ENCODE measurements at regions not wholly inside any gene's neighbourhood (a gene's known extent, or its start where the extent isn't known, plus 50 kb on each side); places are given as distances from the start of the nearest gene placed in this dataset.

DNA sequence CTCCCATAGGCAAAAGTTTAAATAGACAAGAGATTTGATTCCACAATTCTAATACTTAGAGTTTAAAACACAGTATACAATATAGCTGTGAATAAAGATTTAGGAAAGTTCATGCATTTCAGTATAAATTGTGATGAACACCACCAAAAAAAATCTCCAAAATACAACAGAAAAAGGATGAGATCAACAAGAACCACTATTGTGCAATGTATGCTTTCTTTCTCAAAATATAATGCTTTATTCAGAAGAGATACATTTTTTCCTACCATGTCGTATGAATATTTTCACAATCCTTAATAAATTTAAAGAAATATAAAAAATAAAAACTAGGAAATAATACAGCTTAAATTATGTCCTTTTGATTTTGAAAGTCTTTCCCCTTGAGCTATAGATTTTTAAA lies 1309.2 kb downstream of the MRPL39 start:
- DNase-seq = no peak

DNA sequence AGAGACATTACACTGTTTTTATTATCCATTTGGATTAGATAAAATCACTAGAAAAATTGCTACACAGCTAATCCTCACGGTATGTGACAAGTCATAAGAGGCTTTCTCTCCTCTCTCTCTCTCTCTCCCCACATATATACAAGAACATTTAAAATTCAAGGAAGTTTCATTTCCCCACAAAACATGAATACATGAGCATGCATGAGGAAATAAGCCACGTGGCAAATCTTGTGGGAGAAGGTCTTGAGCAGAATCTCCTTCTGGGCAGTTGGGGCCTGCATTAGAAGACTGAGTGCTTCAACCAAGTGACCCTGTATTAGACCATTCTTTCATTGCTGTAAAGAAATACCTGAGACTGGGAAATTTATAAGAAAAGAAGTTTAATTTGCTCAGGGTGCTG lies 1313.1 kb downstream of the MRPL39 start:
- DNase-seq = no peak

DNA sequence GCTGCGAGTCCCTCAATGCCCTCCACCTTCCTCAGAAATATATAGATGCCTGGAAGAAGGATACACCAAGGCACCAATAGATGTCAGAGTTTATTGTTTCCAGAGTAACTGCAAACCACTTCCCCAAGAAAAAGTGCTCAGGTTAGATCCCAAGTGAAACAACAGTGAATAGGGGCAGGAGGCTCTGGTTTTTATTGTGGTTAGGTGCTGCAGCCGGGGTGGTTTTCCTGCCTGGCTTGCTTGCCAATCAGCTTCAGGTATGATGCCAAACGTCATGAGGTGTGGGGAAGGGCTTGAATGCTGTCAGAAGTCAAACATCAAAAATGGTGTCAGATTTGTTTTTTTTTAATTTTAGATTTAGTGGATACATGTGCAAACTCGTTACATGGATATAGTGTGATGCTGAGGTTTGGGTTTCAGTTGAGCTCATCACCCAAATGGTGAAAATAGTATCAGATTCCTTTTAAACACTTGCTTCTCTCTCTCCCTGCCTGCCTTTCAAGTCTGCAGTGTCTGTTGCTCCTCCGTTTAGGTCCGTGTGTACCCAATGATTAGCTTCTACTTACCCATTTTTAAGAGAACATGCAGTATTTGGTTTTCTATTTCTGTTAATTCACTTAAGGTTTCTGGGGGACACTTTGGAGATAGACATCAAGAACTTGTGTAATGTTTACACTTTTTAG lies 1317.0 kb downstream of the MRPL39 start:
- no peak for DNase-seq

DNA sequence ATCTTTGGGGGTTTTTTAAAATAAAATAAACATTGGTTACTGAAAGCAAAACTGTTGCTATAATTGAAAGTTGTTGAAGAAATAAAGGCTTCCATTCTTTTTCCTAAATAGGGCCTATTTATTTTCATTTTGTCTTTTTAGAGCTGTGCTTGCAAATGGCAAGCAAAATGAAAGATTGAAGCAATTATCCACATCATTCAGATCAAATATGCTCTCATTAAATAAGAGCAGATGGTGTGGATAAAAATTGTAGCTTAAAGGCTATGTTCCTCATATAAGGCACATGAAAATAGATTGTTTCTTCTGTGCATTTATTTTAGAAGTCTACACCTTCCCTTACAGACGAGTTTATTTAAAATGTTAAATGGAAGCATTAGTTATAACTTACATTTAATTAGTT lies 1317.7 kb downstream of the MRPL39 start:
- DNase-seq = no peak

DNA sequence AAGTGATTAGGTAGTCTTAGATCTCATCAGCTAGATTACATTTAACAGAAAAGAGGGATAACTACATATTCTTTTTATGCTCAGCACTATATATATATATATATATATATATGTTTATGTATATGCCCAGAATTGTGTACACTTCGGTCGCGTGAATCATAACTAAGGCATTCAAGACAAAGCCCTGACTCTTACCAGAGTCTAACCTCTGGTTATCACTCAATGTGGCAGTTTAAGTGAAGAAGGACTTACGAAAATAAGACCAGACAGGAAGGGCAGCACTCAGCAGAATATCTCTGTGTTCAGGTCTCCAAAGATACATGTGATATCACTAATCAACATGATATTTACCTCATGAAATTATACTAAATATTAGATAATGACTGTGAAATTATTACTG lies 1326.7 kb downstream of the MRPL39 start:
- no peak for DNase-seq

DNA sequence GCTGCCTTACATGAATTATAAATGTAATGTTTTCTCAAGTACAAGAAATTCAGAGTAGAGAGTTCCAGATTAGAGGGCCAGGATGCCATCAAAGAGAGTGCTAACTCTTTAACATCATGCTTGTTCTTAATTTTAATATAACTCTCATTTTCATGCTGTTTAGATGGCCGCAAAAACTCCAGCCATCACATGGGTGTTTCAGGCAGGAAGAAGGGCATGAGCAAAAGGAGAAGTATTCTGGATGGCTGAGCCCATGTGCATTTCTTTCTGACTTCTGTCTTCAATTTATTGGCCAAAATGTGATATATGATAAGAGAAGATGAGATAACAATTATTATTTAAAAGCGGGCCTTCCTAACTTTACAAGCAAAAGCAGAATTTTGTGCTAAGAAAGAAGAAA lies 1328.6 kb downstream of the MRPL39 start:
- DNase-seq = no peak

DNA sequence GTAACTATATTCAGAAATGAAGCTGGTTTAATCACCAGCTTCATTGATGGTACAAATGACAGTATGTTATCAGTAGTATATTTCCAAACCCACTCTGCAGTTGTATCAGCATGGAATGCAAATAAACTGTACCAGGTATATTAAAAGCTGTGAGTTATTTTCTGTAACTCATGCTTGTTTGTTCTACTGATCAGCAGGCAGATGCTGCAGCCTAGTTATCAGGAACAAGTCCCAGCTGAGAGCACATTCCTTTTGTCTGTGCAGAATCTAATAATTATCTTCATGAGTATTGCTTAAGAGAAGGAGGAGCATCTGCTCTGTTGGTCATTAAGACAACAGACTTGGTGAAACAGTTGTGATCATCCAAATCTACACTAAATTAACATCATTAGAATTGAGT lies 1331.1 kb downstream of the MRPL39 start:
- DNase-seq = no peak

DNA sequence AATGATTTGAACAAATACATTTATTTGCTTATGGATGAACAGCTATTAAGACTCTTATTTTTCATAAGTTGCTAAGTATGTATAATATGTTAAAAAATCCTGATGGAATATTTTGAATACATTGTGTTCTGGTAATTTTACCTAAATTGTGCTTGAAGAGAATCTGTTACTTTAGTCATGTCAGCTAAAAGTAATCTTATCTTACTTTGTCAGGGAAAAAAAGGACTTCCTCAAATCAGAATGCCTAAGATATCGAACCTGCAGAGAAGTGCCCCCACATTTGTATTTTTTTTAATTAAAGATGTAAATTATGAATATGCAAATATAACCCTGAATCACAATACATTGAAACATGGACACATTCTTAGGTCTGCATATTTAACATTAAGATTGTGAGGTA lies 1331.7 kb downstream of the MRPL39 start:
- no peak for DNase-seq

DNA sequence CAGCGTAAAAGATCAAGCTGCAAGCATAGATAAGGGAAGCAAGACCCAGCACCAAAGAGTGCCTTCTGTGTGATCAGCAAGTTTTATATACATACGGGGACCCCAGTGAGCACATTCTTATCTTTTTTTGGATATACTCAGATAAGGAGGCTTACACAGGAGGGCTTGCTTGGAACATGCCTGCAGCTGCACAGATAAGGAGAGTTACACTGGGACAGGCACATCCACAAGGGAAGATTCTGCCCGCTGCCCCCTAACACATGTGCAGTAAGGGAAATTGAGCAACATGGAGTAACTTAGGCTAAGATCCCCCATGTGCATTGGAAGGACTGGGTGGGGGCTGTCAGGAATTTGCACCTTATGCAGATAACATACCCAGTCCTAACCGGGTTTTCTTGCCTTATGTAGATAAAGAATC lies 1334.8 kb downstream of the MRPL39 start:
- no peak for DNase-seq

DNA sequence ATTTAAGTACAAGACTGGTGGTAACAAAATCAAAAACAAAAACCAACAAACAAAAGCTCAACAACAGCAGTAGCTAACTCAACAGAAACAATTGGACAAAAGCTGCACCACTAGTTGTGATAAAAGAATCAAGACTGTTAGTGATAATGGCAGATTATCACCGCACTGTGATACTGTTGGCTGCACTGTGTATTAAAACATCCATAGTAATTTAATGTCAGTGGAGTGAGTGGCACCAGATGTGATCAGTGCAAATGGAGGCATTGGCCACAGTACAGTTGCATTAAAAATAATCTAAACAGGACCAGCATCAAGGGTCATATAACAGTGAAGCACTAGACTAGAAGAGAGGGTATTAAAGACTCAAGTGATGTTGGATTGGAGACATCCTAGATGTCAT lies 1341.3 kb downstream of the MRPL39 start:
- DNase-seq = no peak

DNA sequence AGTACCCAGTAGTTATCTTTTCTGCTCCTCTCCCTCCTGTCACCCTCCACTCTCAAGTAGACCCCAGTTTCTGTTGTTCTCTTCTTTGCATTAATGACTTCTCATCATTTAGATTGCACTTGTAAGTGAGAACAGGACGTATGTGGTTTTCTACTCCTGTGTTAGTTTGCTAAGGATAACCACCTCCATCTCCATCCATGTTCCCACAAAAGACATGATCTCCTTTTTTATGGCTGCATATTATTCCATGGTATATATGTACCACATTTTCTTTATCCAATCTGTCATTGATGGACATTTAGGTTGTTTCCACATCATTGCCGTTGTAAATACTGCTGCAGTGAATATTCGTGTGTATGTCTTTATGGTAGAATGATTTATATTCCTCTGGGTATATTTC lies 1346.5 kb downstream of the MRPL39 start:
- DNase-seq = no peak

DNA sequence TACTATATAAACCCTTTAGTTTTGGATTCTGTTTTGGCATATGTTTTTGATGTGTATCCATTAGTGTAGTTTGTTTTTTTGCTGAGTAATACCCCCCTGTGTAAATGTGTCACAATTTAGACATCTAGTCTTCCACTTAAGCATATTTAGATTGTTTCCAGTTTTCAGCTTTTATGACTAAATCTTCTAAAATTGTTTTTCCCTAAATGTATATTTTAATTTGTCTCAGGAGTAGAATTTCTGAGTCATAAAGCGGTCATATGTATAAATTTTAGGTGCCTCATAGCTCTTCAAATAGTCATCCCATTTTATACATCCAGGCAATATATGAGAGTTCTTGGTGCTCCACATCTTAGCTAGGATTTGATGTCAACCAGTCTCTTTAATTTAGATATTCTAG lies 1348.0 kb downstream of the MRPL39 start:
- DNase-seq = no peak

DNA sequence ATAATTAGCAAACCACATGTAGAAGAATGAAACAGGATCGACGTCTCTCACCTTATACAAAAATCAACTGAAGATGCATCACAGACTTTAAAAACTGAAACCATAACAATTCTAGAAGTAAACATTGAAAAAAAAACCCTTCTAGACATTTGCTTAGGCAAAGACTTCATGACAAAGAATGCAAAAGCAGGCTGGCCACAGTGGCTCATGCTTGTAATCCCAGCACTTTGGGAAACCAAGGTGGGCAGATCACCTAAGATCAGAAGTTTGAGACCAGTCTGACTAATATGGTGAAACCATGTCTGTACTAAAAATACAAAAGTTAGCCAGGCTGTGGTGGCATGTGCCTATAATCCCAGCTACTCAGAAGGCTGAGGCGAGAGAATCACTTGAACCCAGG lies 1351.7 kb downstream of the MRPL39 start:
- DNase-seq = no peak

DNA sequence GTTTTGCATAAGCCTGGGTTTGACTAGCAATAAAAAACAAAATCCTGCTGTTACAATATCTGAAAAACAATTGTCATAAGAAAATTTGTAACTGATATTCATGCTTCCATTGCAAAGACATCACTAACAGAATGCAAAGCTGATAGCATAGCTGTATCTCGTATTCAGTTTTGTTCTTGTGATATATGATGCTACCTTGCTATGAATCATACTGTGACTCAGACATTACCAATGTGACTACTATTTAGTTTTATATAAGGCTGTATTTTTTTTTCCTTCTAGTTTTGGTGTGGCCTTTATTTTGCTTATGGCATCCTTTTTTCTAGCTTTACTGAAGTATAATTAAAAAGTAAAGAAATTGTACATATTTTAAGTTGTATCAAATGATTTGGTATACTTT lies 1381.8 kb downstream of the MRPL39 start:
- no peak for DNase-seq

DNA sequence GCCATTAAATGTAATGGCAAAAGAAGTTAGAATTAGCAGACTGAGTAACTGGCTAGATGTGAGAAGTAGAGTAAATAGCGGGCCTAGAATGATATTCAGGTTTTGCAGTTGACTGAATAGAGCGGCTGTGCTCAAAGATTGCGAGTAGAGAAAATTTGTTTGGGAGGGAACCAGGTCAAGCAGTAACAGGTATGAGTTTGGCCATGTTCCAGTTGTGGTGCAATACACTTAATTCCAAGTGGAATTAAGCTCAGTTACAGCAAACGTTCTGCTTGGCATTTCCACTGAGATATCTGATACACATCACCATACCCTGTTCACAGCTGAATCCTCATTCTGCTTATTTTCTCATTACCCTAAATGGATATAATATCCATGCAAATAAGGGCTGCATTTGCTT lies 1382.9 kb downstream of the MRPL39 start:
- DNase-seq = no peak

DNA sequence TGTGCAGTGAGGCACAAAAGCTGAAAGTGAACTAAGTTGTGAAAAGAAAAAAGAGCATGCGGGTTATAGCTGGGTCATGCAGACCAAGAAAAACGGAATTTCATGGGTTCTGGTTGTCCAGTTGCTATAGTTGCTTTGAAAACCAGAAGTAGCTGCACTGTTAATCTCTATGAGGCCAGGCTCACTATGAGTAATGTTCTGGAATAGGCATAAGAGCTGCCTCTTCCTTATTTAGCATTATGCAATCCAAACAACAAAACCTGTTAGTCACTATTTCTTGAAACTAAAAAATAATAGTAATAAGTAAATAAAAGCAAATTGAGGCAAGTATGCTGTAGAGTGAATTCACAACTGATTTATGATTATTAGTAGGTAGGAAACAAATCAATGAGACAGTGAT lies 1383.7 kb downstream of the MRPL39 start:
- DNase-seq = no peak

DNA sequence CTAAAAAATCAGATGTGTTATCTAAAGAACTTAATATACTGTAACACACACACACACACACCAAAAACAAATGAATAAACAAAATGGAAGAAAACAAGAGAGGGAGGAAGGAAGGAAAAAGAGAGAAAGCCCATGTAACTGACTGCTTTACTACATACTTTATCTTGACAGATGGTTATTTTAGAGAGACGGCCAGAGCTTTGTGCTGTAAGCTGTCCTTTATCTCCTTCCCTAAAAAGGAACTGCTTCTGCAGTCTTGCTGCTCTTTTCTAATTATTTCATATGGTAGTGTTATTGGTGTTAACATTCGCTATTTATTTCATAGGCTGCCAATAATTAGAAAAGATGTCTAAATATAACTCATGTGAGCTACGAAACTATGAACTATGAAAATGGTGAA lies 1384.6 kb downstream of the MRPL39 start:
- DNase-seq = no peak

DNA sequence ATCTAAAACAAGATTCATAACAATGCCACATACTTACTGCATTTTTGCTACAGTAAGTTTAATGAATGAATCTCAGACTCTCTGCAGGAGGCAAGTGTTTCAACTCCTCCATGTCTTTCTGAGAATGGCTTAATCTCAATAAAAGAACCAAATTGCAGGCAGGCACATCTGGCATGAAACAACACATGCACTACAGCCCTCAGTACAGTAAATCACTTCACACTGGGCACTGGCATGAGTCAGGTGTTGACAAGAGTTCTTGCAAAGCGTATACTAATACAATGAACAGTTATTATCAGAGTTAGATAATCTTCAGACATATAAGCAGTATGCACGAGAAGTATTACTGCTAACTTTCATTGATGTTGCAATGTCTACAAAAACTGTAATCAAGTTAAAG lies 1386.8 kb downstream of the MRPL39 start:
- DNase-seq = no peak

DNA sequence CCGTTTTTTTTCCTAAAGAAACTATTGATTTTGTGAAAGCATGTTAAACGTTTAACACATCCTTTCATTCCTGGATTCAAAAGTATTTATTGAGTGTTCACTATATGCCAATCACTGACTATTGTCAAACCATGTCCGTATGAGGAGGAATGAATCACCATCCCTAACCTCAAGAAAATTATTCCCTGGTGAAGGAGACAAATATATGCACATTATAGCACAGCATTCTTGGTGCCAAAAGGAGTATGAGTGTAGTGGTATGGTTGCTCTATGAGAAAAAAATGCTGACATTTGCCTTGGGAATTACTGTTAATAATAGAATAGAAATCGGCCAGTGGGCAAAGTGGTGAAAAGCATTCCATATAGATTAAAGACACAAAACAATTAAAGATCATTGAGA lies 1390.1 kb downstream of the MRPL39 start:
- no peak for DNase-seq

DNA sequence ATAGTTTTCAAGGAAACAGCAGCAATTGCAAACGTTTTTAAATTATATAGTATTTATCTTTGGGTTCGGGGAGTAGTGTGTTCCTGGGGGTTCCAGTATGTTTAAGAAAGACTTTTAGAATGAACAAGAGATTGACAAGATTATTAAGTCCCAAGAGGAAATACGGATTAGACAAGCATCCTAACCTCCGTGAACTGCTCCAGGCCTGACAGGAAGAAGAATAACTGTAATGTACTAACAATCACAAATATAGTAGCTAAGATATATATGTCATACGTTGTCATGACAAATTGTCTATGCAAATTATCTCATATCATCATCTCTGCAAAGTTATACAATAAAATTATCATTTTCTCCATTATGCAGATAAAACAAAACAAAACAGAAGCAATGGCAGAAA lies 1397.2 kb downstream of the MRPL39 start:
- DNase-seq = no peak

DNA sequence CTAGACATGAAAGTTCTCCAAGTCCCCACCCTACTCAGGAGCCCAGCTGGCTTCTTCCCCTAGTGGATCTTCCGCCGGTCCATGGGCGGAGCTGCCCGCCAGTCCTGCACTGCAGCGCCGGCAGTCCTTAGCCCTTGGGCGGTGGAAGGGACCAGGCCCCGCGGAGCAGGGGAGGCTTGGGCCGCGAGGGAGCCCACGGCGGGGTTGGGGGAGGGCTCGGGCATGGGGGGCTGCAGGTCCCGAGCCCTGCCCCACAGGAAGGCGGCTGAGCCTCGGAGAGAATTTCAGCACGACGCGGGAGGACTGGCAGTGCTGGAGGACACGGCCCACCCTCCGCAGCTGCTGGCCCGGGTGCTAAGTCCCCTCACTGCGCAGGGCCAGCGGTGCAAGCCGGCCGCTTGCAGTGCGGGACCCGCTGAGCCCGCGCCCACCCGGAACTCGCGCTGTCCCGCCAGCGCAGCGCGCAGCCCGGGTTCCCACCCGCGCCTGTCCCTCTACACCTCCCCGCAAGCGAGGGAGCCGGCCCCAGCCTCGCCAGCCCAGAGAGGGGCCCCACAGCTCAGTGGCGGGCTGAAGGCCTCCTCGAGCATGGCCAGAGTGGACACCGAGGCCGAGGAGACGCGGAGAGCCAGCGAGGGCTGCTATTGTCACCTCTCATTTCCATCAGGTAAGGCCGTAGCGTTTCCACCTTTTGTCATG lies 1398.6 kb downstream of the MRPL39 start:
- DNase-seq = no peak

DNA sequence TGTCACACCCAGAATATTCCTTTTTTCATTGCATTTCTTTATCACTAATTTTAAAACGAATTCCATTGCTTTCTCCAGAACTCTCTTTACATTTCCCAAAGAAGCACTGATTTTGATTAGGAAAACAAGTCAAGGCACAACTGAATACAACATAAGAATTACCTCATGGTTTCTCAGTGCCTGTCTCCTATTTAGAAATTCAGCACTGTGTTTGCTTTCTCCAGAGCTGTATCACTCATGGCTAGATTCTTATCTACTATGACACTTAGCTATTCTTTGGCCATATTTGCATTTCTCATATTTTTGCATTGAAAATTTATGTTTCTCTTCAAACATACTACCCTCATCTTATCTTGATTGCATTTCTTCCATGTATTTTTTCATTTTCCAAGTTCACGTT lies 1402.0 kb downstream of the MRPL39 start:
- no peak for DNase-seq

DNA sequence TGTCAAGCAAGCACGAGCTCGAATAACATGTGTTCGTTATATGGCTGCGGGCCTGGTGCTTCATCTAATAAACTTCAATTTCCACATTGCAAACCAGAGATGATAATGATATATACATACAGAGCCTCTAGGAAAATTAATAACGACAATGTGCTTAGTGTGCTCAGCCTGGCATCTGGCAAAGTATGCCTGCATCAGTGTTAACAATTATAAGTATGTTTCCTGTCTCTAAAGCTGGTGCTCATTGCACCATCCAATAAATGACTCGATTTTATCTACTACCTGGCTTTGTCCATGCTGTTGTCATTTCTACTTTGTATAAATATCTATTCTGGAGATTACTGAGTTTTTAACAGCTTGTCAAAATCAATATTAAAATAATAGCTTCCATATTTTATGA lies 1402.6 kb downstream of the MRPL39 start:
- no peak for DNase-seq

DNA sequence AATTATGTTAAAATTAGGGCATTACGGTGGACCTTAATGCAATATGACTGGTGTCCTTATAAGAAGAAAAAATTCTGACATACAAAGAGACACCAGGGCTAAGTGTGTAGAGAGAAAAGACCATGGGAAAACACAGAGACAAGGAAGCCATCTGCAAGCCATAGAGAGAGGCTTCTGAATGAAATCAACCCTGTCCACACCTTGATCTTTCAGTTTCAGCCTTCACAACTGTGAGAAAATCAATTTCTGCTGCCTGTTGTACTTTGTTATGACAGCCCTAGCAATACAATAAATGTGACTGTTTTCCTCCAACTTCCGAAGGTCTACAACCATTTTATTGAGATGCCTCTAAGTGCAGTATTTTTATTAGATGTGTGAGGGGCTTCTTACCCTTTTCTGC lies 1407.2 kb downstream of the MRPL39 start:
- no peak for DNase-seq

DNA sequence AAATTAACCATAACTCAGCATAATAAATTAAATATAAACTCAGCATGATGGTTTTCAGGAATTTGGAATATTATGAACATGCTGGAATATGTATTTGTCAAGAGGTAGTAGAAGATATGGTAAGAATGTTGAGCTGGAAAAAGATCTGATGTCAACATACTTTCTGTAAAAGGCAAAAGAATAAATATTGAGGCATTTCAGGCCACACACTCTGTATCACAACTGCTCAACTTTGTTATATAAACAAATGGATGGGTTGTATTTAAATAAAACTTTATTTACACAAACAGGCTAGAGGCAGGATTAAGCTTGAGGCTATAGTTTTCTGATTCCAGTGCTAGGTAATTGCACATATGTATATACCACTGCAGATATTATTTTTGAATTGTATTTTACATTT lies 1409.4 kb downstream of the MRPL39 start:
- no peak for DNase-seq
